ENCODE measurements at regions not wholly inside any gene's neighbourhood (a gene's known extent, or its start where the extent isn't known, plus 50 kb on each side); places are given as distances from the start of the nearest gene placed in this dataset.

DNA sequence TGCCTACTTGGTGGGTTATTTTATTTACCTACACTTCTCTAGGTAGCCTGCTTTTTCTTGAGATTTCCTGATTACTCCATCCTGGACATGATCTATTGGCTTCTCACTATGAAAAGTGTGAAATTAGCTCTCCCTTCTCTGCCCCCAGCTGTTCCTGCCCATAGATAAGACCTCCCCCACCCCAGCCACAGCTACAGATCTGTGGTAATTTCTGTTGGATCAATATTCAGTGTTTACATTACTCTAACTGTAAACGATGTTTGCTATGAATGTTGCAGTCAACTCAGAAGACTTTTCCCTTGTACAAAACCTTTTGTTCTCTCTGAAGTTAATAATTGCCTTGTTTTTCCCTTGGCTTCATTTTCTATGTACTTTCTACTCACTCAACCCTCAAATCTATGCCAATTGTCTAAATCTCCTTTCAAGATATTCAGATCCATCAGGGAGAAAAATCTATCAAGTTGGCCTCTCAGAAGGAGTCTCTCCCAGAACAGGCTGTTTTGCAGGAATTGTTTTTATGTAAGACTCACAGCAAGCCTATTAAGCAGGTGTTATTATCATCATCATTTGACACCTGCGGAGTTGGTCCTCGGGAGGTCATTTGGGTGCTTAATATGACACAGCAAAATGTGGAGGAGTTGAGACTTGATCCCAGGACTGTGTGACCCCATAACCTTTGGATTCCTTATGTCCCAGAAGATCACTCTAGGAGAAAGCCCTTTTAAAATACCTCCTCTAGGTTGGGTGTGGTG, 227.4 kb downstream of the SUDS3 start:
- TF ChIP-seq EP300 (IDR thresholded peaks at IDR 0.05) = no peak
- TF ChIP-seq, protein P1, sequence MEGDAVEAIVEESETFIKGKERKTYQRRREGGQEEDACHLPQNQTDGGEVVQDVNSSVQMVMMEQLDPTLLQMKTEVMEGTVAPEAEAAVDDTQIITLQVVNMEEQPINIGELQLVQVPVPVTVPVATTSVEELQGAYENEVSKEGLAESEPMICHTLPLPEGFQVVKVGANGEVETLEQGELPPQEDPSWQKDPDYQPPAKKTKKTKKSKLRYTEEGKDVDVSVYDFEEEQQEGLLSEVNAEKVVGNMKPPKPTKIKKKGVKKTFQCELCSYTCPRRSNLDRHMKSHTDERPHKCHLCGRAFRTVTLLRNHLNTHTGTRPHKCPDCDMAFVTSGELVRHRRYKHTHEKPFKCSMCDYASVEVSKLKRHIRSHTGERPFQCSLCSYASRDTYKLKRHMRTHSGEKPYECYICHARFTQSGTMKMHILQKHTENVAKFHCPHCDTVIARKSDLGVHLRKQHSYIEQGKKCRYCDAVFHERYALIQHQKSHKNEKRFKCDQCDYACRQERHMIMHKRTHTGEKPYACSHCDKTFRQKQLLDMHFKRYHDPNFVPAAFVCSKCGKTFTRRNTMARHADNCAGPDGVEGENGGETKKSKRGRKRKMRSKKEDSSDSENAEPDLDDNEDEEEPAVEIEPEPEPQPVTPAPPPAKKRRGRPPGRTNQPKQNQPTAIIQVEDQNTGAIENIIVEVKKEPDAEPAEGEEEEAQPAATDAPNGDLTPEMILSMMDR (IDR thresholded peaks at IDR 0.05) = no peak
